Lower leg skin (tissue), 4 donors: ENCODE measurements at regions not wholly inside any gene's neighbourhood (a gene's known extent, or its start where the extent isn't known, plus 50 kb on each side); places are given as distances from the start of the nearest gene placed in this dataset.

Experiments used
- DNase-seq, 2 donors: peaks; one replicate each; pipeline ENCODE4 v3.0.0-alpha.2; 2019; ENCODE audit warnings: low spot score in 2 of 2
- H3K4me3 ChIP-seq: fragments of 200-600 bp; sonication (generic); 2 replicates; pipeline ENCODE4 v1.5.1; 2017; ENCODE audit warnings: mild to moderate bottlenecking, low read depth; ENCODE audit not compliant: poor library complexity, severe bottlenecking
- POLR2A ChIP-seq, 2 donors: fragments of 450-650 bp; IDR thresholded peaks; one replicate each; pipeline ENCODE4 v1.6.1; 2016 to 2017; ENCODE audit warnings: antibody characterized with exemption in 2 of 2, mild to moderate bottlenecking in 1 of 2, moderate library complexity in 1 of 2
- WGBS, 2 donors: methylation state at CpG; one replicate each; pipeline ENCODE4 v1.1.5; 2018; 5-methylcytosine and 5-hydroxymethylcytosine counted together
- intact Hi-C: fragments of 100-400 bp; cut with DNase I; formaldehyde crosslinking; loops from one replicate; pipeline ENCODE4 v1.15.0; 2023; ENCODE audit warnings: low total_unique reads
- TF ChIP-seq, protein P1 (sequence below), 3 donors: fragments of 450-650 bp; IDR thresholded peaks; one replicate each; pipeline ENCODE4 v1.5.1; 2016; ENCODE audit warnings: antibody characterized with exemption in 3 of 3, mild to moderate bottlenecking in 3 of 3, moderate library complexity in 2 of 3

- intact Hi-C loops: no loop called here
- 34 to 39% methylated on average over 1 of the region's 1 CpG for WGBS, 2 donors
- TF ChIP-seq, protein P1, sequence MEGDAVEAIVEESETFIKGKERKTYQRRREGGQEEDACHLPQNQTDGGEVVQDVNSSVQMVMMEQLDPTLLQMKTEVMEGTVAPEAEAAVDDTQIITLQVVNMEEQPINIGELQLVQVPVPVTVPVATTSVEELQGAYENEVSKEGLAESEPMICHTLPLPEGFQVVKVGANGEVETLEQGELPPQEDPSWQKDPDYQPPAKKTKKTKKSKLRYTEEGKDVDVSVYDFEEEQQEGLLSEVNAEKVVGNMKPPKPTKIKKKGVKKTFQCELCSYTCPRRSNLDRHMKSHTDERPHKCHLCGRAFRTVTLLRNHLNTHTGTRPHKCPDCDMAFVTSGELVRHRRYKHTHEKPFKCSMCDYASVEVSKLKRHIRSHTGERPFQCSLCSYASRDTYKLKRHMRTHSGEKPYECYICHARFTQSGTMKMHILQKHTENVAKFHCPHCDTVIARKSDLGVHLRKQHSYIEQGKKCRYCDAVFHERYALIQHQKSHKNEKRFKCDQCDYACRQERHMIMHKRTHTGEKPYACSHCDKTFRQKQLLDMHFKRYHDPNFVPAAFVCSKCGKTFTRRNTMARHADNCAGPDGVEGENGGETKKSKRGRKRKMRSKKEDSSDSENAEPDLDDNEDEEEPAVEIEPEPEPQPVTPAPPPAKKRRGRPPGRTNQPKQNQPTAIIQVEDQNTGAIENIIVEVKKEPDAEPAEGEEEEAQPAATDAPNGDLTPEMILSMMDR (IDR thresholded peaks at IDR 0.05): no peak
- no peak for TF ChIP-seq POLR2A (IDR thresholded peaks at IDR 0.05)
- no peak overlapping the region for H3K4me3 ChIP-seq
- no peak for DNase-seq
Measured at GRCh38 chrX:20641954-20642353, 375.2 kb upstream of the RPS6KA3 start.

DNA sequence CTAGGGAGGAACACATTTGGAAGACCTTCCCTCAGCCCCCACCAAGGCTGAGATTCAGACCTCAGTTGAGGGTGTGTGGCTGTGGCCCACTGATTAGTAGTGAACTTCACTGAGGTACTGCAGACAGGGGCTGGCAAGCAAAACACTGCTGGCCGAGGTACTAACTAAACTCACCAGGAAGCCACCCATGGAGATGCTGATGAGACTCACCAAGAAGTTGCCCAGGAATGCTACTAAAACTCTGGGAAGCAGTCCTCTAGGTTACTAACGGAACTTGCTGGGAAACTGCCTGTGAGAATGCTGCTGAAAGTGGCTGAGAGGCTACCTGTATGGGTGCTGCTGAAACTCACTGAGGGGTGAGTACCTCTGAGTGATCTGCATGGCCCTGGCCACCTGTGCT, 372.4 kb upstream of the RPS6KA3 start:
- WGBS, 2 donors: 49 to 63% methylated on average over 2 of the region's 2 CpGs
- no peak for DNase-seq
- no peak overlapping the region for H3K4me3 ChIP-seq
- TF ChIP-seq POLR2A (IDR thresholded peaks at IDR 0.05): no peak
- TF ChIP-seq, protein P1 (IDR thresholded peaks at IDR 0.05): no peak
- intact Hi-C loops: no loop called here

- no peak for TF ChIP-seq POLR2A (IDR thresholded peaks at IDR 0.05)
- TF ChIP-seq, protein P1 (IDR thresholded peaks at IDR 0.05): no peak
- WGBS, 2 donors: 77 to 85% methylated on average over 2 of the region's 2 CpGs
- DNase-seq: no peak
Measured at GRCh38 chrX:20637351-20637750, 370.6 kb upstream of the RPS6KA3 start.

DNA sequence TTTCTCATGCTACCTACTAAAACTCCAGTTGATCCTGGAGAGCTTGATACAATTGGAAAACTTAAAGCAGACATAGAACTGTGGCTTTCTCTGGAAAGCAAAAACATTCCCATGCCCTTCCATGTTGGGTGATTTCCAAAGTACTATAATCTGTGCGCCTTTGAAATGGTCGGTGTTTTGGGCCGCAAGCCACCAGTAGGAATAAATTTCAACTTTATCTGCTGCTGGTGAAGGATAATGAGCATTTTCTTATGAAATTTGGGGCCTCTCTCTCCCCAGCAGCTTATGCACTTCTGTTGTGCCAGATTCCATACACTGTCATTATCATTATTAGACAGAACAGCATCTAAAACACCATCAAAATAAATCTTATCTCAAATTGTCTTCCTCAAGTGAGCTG, 366.7 kb upstream of the RPS6KA3 start:
- WGBS, 2 donors: 72% methylated on average over 3 of the region's 3 CpGs; no CpG with 5 or more reads in 1 of the 2 donors
- intact Hi-C loops: no loop called here
- TF ChIP-seq, protein P1 (IDR thresholded peaks at IDR 0.05): no peak
- TF ChIP-seq POLR2A (IDR thresholded peaks at IDR 0.05): no peak
- no peak overlapping the region for H3K4me3 ChIP-seq
- DNase-seq: no peak

More at GRCh38 chrX:20637351-20637750, 370.6 kb upstream of the RPS6KA3 start:
- no peak overlapping the region for H3K4me3 ChIP-seq
- intact Hi-C loops: no loop called here

GRCh38 chrX:20623448-20623847, 356.7 kb upstream of the RPS6KA3 start:
- intact Hi-C loops: no loop called here
- 64 to 90% methylated on average over 2 of the region's 2 CpGs for WGBS, 2 donors
- no peak overlapping the region for H3K4me3 ChIP-seq
- no peak for DNase-seq
- TF ChIP-seq POLR2A (IDR thresholded peaks at IDR 0.05): no peak
- TF ChIP-seq, protein P1 (IDR thresholded peaks at IDR 0.05): no peak

DNA sequence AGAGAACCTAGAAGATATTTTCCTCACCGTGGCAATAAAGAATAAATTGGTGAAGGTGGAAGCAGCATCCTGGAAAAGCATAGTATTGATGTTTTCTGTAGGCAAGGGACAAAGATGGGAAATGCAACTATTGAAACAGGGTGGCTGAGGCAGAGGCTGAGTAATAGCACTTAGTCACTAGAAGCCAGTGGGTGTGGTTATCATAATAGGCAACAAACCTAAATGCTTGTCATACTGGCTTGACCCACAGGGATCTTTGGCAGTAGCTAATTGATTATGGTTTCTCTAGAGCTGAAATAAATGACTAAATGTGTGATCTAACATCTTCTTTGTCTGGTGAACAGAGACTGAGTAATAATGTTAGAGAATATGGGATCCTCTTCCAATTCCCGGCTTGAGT, 353.6 kb upstream of the RPS6KA3 start:
- TF ChIP-seq POLR2A (IDR thresholded peaks at IDR 0.05): no peak
- TF ChIP-seq, protein P1 (IDR thresholded peaks at IDR 0.05): no peak
- 79 to 82% methylated on average over 2 of the region's 2 CpGs for WGBS, 2 donors
- DNase-seq: no peak
- no peak overlapping the region for H3K4me3 ChIP-seq
- intact Hi-C loops: no loop called here
